Trophoblast cell (in vitro differentiated cells and primary cell): ENCODE measurements at regions not wholly inside any gene's neighbourhood (a gene's known extent, or its start where the extent isn't known, plus 50 kb on each side); places are given as distances from the start of the nearest gene placed in this dataset.
A peak's percentile ranks its signal among the peaks of the same experiment; 100 is the strongest.

Experiments used
- DNase-seq, 2 donors: peaks; one replicate each; pipeline ENCODE4 v3.0.0-alpha.2; 2016
- H2AFZ ChIP-seq: 2 replicates; pipeline ENCODE4 v1.6.1; 2013; ENCODE audit warnings: low read length, moderate library complexity, mild to moderate bottlenecking; ENCODE audit not compliant: insufficient read depth, poor library complexity
- H2AK5ac ChIP-seq: 2 replicates; pipeline ENCODE4 v1.6.1; 2013; ENCODE audit warnings: mild to moderate bottlenecking, low read length
- H2BK120ac ChIP-seq: 2 replicates; pipeline ENCODE4 v1.6.1; 2013; ENCODE audit warnings: low read length, mild to moderate bottlenecking, moderate library complexity; ENCODE audit not compliant: insufficient read depth, poor library complexity
- H2BK12ac ChIP-seq: 2 replicates; pipeline ENCODE4 v1.6.1; 2013; ENCODE audit warnings: mild to moderate bottlenecking, low read length, moderate library complexity
- H2BK5ac ChIP-seq: 2 replicates; pipeline ENCODE4 v1.6.1; 2013; ENCODE audit warnings: low read length, low read depth, moderate library complexity, mild to moderate bottlenecking; ENCODE audit not compliant: poor library complexity
- H3K14ac ChIP-seq: 2 replicates; pipeline ENCODE4 v1.6.1; 2013; ENCODE audit warnings: mild to moderate bottlenecking, low read length
- H3K18ac ChIP-seq: 2 replicates; pipeline ENCODE4 v1.6.1; 2013; ENCODE audit warnings: mild to moderate bottlenecking, low read length
- H3K23ac ChIP-seq: 2 replicates; pipeline ENCODE4 v1.6.1; 2013; ENCODE audit warnings: low read length
- H3K27ac ChIP-seq: 2 replicates; pipeline ENCODE4 v1.5.1; 2013; ENCODE audit warnings: low read depth, mild to moderate bottlenecking, inconsistent platforms, low read length, moderate library complexity
- H3K27me3 ChIP-seq: 2 replicates; pipeline ENCODE4 v1.6.1; 2013; ENCODE audit warnings: inconsistent platforms, mild to moderate bottlenecking, low read length, moderate library complexity; ENCODE audit not compliant: insufficient read depth
- H3K36me3 ChIP-seq, 2 experiments: 1 replicate in 1 of 2; 2 replicates in 1 of 2; pipeline ENCODE4 v1.6.1; 2013; ENCODE audit warnings: low read length in 2 of 2, mild to moderate bottlenecking in 2 of 2, moderate library complexity in 1 of 2; ENCODE audit not compliant: insufficient read depth in 2 of 2, control insufficient read depth in 1 of 2
- H3K4ac ChIP-seq: 2 replicates; pipeline ENCODE4 v1.6.1; 2013; ENCODE audit warnings: low read depth, mild to moderate bottlenecking, low read length, moderate library complexity
- H3K4me1 ChIP-seq, 2 experiments: 1 replicate in 1 of 2; 2 replicates in 1 of 2; pipeline ENCODE4 v1.6.1; 2013; ENCODE audit warnings: low read length in 2 of 2, mild to moderate bottlenecking in 2 of 2, moderate library complexity in 1 of 2; ENCODE audit not compliant: insufficient read depth in 2 of 2, control insufficient read depth in 1 of 2
- H3K4me2 ChIP-seq: 2 replicates; pipeline ENCODE4 v1.6.1; 2013; ENCODE audit warnings: inconsistent platforms, mild to moderate bottlenecking, low read length, moderate library complexity
- H3K4me3 ChIP-seq: 2 replicates; pipeline ENCODE4 v1.5.1; 2013; ENCODE audit warnings: mild to moderate bottlenecking, low read depth, low read length, inconsistent platforms
- H3K79me1 ChIP-seq: one replicate; pipeline ENCODE4 v1.6.1; 2013; ENCODE audit warnings: low read length
- H3K79me2 ChIP-seq: 2 replicates; pipeline ENCODE4 v1.6.1; 2013; ENCODE audit warnings: low read length, mild to moderate bottlenecking; ENCODE audit not compliant: control insufficient read depth, insufficient read depth, poor library complexity
- H3K9ac ChIP-seq: 2 replicates; pipeline ENCODE4 v1.6.1; 2013; ENCODE audit warnings: mild to moderate bottlenecking, low read length
- H3K9me3 ChIP-seq: 2 replicates; pipeline ENCODE4 v1.6.1; 2013; ENCODE audit warnings: low read depth, mild to moderate bottlenecking, control low read depth, inconsistent platforms, low read length; ENCODE audit not compliant: insufficient read depth
- H4K12ac ChIP-seq: 2 replicates; pipeline ENCODE4 v1.6.1; 2013; ENCODE audit warnings: low read depth, mild to moderate bottlenecking, low read length, moderate library complexity
- H4K8ac ChIP-seq: 2 replicates; pipeline ENCODE4 v1.6.1; 2013; ENCODE audit warnings: low read depth, mild to moderate bottlenecking, low read length, moderate library complexity
- H4K91ac ChIP-seq: one replicate; pipeline ENCODE4 v1.6.1; 2013; ENCODE audit warnings: low read depth, mild to moderate bottlenecking, low read length, moderate library complexity
- WGBS: extraction: QIAGEN DNeasy Blood & Tissue Kit; methylation state at CpG from one replicate; pipeline ENCODE4 v1.1.7; 2013; ENCODE audit warnings: missing lambda C conversion rate; ENCODE audit not compliant: insufficient read length, insufficient coverage; ENCODE audit errors: extremely low coverage; 5-methylcytosine and 5-hydroxymethylcytosine counted together

DNA sequence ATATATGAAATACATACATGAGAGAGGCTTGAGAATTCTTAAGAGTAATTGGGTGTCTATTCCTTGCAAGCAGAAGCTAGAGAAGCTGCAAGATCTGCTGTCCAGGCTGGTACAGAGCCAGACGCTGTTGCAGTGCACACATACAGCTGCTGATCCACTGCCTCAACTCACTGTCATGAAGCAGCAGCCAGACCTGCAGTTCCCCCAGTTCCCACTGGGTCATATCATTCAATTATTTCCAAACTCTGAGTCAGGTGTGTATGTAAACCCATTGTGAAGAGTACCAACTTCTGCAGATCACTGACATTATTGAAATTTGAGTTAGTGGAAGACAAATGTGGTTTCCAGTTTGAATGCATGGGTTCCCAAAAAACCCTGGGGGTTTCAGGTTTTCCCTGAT, 1212.8 kb upstream of the ADGRL3 start:
- Histone ChIP-seq H3K36me3 (no peaks in the 10 kb centered on the region), H3K4ac (no peak overlapping the region), H4K8ac (no peak overlapping the region), H3K79me1 (no peaks in the 10 kb centered on the region), H3K9me3 (no peaks in the 10 kb centered on the region), H2BK5ac (no peak overlapping the region), H3K4me3 (no peak overlapping the region), H3K9ac (no peak overlapping the region), H2BK12ac (no peak overlapping the region), H4K91ac (no peak overlapping the region), H3K4me2 (no peak overlapping the region), H3K27ac (no peak overlapping the region), H3K18ac (no peak overlapping the region), H3K27me3 (no peaks in the 10 kb centered on the region), H4K12ac (no peak overlapping the region), H2AFZ (no peak overlapping the region), H3K23ac (no peak overlapping the region), H3K14ac (no peak overlapping the region), H3K4me1 (no peaks in the 10 kb centered on the region), H2BK120ac (no peak overlapping the region), H2AK5ac (no peak overlapping the region), H3K79me2 (no peaks in the 10 kb centered on the region)
- DNase-seq = no peak
- no CpG with 5 or more reads among the region's 1 CpG for WGBS

DNA sequence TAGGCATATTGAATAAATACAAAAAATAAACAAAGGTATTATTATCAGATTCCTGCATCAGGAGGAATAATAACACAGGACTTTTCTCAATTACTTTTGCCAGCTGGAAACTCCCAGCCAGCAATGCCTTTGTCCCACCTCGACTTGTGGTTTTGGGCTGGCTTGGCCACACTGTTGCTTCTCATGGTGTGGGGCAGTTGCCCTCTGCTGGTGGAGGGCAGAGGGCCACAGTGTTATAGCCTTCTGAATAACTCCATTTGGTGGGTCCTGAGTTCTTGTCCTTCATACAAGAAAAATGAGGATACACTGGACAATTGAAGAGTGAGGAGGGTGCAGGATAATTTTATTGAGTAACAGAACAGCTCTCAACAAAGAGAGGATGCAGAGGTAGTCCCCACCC, 1206.0 kb upstream of the ADGRL3 start:
- Histone ChIP-seq H2AFZ (no peak overlapping the region), H3K79me1 (no peaks in the 10 kb centered on the region), H2AK5ac (no peak overlapping the region), H3K4me3 (no peak overlapping the region), H3K27me3 (no peaks in the 10 kb centered on the region), H4K91ac (no peak overlapping the region), H2BK5ac (no peak overlapping the region), H3K18ac (no peak overlapping the region), H4K12ac (no peak overlapping the region), H4K8ac (no peak overlapping the region), H3K14ac (no peak overlapping the region), H3K36me3 (no peaks in the 10 kb centered on the region), H2BK12ac (no peak overlapping the region), H3K27ac (no peak overlapping the region), H3K9me3 (peaks cover 1% of the 10 kb centered on the region), H3K4me2 (no peak overlapping the region), H3K9ac (no peak overlapping the region), H3K23ac (no peak overlapping the region), H2BK120ac (no peak overlapping the region), H3K4me1 (no peaks in the 10 kb centered on the region), H3K79me2 (no peaks in the 10 kb centered on the region), H3K4ac (no peak overlapping the region)
- peak in 1 of 2 donors; percentile 2 for DNase-seq
- no CpG with 5 or more reads among the region's 1 CpG for WGBS

- no peaks in the 10 kb centered on the region for H3K27me3 ChIP-seq
- no peak overlapping the region for H3K4me2 ChIP-seq
- H3K9me3 ChIP-seq = no peaks in the 10 kb centered on the region
- no peak for DNase-seq
- no peaks in the 10 kb centered on the region for H3K79me1 ChIP-seq
- H3K4me3 ChIP-seq = no peak overlapping the region
- no CpG with 5 or more reads among the region's 3 CpGs for WGBS
- no peak overlapping the region for H4K91ac ChIP-seq
- no peak overlapping the region for H3K27ac ChIP-seq
- H4K8ac ChIP-seq = no peak overlapping the region
- H3K79me2 ChIP-seq = no peaks in the 10 kb centered on the region
- H3K18ac ChIP-seq = no peak overlapping the region
- no peaks in the 10 kb centered on the region for H3K36me3 ChIP-seq
- H3K23ac ChIP-seq = no peak overlapping the region
- H3K9ac ChIP-seq = no peak overlapping the region
- H2AFZ ChIP-seq = no peak overlapping the region
- H4K12ac ChIP-seq = no peak overlapping the region
- H3K4me1 ChIP-seq = no peaks in the 10 kb centered on the region
- no peak overlapping the region for H3K4ac ChIP-seq
- no peak overlapping the region for H2BK5ac ChIP-seq
- no peak overlapping the region for H2AK5ac ChIP-seq
- no peak overlapping the region for H2BK12ac ChIP-seq
- H2BK120ac ChIP-seq = no peak overlapping the region
- no peak overlapping the region for H3K14ac ChIP-seq
Measured at GRCh38 chr4:60002603-60003337, 1197.4 kb upstream of the ADGRL3 start.

- Histone ChIP-seq H3K27ac (no peak overlapping the region), H2AFZ (no peak overlapping the region), H3K9me3 (no peaks in the 10 kb centered on the region), H2BK120ac (no peak overlapping the region), H3K79me2 (no peaks in the 10 kb centered on the region), H3K23ac (no peak overlapping the region), H3K36me3 (no peaks in the 10 kb centered on the region), H4K8ac (no peak overlapping the region), H4K12ac (no peak overlapping the region), H3K4me3 (no peak overlapping the region), H3K27me3 (no peaks in the 10 kb centered on the region), H3K4me1 (peaks cover 0 to 2% of the 10 kb centered on the region in 2 experiments), H3K18ac (no peak overlapping the region), H3K4me2 (no peak overlapping the region), H2BK5ac (no peak overlapping the region), H3K79me1 (no peaks in the 10 kb centered on the region), H4K91ac (no peak overlapping the region), H3K9ac (no peak overlapping the region), H3K14ac (no peak overlapping the region), H3K4ac (no peak overlapping the region), H2AK5ac (no peak overlapping the region), H2BK12ac (no peak overlapping the region)
- DNase-seq = no peak
- no CpG with 5 or more reads among the region's 2 CpGs for WGBS
Measured at GRCh38 chr4:60013464-60014184, 1186.5 kb upstream of the ADGRL3 start.
